Activated CD8-positive, alpha-beta memory T cell treated with anti-CD3 and anti-CD28 coated beads for 48 hours (primary cell): ENCODE measurements at regions not wholly inside any gene's neighbourhood (a gene's known extent, or its start where the extent isn't known, plus 50 kb on each side); places are given as distances from the start of the nearest gene placed in this dataset.

Source experiments
- DNase-seq, 3 experiments: peaks; one replicate each; pipeline ENCODE4 v3.0.0-alpha.2; 2020; ENCODE audit warnings: low read depth in 2 of 3, low spot score in 2 of 3

GRCh38 chr17:73980517-73980916 is 223.0 kb upstream of the RPL38 start:
- DNase-seq: no peak

GRCh38 chr17:73982871-73983270 is 220.6 kb upstream of the RPL38 start:
- no peak for DNase-seq

- no peak for DNase-seq
These were observed 219.7 kb upstream of the RPL38 start for GRCh38 chr17:73983621-73984400.

GRCh38 chr17:73984941-73985340 is 218.5 kb upstream of the RPL38 start:
- DNase-seq: no peak

GRCh38 chr17:73985466-73986015 is 217.9 kb upstream of the RPL38 start:
- no peak for DNase-seq

- DNase-seq: no peak
These were observed 216.8 kb upstream of the RPL38 start for GRCh38 chr17:73986641-73987177.

- no peak for DNase-seq
These were observed 216.1 kb upstream of the RPL38 start for GRCh38 chr17:73987395-73987794.

- no peak for DNase-seq
These were observed 215.5 kb upstream of the RPL38 start for GRCh38 chr17:73987845-73988509.

- no peak for DNase-seq
These were observed 213.8 kb upstream of the RPL38 start for GRCh38 chr17:73989671-73990070.

- no peak for DNase-seq
These were observed 213.2 kb upstream of the RPL38 start for GRCh38 chr17:73990290-73990689.

GRCh38 chr17:73991260-73991659 is 212.2 kb upstream of the RPL38 start:
- DNase-seq: no peak

GRCh38 chr17:73994946-73995345 is 208.5 kb upstream of the RPL38 start:
- DNase-seq: no peak

GRCh38 chr17:73997059-73997458 is 206.4 kb upstream of the RPL38 start:
- no peak for DNase-seq

GRCh38 chr17:73998249-73998648 is 205.2 kb upstream of the RPL38 start:
- no peak for DNase-seq

- DNase-seq: peak; percentile 23 to 34 (median 26)
These were observed 204.5 kb upstream of the RPL38 start for GRCh38 chr17:73998653-73999645.

- DNase-seq: no peak
These were observed 202.3 kb upstream of the RPL38 start for GRCh38 chr17:74001145-74001544.

GRCh38 chr17:74002241-74002640 is 201.2 kb upstream of the RPL38 start:
- DNase-seq: no peak

GRCh38 chr17:74004056-74004455 is 199.4 kb upstream of the RPL38 start:
- DNase-seq: no peak

GRCh38 chr17:74005790-74006189 is 197.7 kb upstream of the RPL38 start:
- DNase-seq: no peak

GRCh38 chr17:74006371-74006770 is 197.1 kb upstream of the RPL38 start:
- DNase-seq: no peak

- no peak for DNase-seq
These were observed 195.3 kb upstream of the RPL38 start for GRCh38 chr17:74008196-74008595.
